Suppressor macrophage treated with lipopolysaccharide for 4 hours (primary cell): ENCODE measurements at regions not wholly inside any gene's neighbourhood (a gene's known extent, or its start where the extent isn't known, plus 50 kb on each side); places are given as distances from the start of the nearest gene placed in this dataset.

Source experiments
- DNase-seq: peaks from one replicate; pipeline ENCODE4 v3.0.0-alpha.2; 2020

DNA sequence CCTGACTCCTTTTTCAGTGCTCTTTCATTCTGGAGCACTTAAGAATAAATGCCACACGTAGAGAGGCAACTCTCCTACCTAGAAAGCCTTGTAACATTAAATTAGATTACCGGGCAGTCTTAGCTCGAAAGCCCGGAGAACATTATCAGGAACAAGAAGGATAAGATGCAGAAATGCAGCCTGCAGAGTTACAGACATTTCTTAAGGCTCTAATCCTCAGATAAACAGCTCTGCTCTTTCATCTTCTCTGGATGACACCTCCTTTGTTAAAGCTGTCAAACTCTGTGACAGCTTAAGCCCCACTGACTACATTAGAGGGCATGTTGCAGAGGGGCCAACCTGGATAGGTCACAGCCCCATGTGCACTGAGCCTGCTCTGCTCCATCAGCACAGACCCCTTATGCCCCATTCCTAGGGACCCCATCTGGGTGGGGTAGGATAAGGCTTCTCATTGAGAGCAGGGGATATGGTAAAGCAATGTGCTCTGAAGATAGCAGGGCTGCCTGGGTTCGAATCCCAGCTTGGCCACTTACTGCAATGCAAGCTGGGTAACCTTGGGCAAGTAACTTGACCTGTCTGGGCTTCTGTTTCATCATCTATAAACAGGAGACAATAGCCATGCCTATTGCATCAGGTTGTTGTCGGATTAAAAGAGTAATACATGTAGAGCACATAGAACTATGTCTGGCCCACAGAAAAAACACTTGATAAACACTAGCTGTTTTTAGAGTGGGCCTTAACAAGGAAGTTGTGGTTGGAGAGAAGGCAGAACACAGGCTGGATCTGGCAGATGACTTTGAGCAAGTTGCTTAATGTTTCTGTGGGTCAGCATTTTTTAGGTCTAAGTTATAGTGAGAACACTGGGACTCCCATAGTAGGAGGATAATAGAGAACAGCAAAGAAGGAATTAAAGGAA, 111.4 kb downstream of the THNSL2 start:
- DNase-seq = peak; percentile 68

DNA sequence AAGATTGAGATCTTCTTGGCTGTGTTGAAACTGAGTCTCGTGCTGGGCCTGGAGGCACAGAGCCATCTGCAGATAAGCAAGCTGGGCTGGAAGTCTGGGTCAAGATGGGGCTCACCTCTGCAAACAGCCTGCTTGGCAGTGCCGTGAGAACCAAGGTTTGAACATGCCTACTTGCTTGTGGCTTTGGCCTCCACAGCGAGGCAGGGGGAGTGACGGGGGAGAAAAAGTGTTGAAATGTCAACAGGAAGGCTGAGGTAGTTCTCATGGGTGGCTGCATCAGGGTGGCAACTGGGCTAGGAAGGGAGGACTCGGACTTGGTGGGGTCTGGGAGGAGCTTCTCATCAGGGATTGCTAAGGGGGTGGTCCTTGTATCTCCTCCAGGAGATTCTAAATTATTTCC, 99.7 kb downstream of the THNSL2 start:
- DNase-seq = no peak

DNA sequence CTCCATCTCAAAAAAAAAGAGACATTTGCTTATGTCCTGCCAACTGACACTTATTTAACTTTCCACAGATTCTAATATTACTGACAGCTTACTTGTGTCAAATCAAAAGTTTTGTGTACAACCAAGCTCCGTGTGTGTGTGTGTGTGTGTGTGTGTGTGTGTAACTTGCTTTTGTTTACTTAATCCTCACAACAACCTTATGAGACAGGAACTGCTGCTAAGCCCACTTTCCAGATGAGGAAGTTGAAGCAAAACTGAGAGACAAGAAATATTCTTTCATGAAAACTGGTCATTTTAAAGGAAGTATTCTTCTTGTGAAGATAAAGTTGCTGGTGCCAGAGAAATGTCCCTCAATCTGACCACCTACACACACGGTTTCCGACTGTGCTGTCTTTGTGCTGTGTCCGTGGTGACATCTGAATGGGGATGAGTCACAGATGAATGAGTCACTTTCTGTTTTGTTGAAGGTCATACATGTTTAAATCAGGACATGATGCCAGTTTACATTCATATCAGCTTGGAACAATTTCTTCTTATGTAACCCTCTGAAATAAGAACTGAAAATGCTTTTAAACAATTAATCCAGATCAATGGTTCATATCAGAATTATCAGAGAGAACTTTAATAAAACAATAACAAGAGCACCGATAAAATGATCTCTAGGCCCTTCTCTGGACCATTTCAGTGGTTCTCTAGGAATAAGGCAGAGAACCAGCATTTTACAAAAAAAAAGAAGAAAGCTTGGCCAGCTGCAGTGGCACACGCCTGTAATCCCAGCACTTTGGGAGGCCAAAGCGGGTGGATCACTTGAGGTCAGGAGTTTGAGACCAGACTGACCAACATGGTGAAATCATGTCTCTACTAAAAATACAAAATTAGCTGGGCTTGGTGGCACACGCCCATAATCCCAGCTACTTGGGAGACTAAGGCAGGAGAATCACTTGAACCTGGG, 95.5 kb downstream of the THNSL2 start:
- peak; percentile 93 for DNase-seq

GRCh38 chr2:88263861-88264260, 93.7 kb downstream of the THNSL2 start:
- DNase-seq = no peak

GRCh38 chr2:88261725-88262124, 91.6 kb downstream of the THNSL2 start:
- no peak for DNase-seq

DNA sequence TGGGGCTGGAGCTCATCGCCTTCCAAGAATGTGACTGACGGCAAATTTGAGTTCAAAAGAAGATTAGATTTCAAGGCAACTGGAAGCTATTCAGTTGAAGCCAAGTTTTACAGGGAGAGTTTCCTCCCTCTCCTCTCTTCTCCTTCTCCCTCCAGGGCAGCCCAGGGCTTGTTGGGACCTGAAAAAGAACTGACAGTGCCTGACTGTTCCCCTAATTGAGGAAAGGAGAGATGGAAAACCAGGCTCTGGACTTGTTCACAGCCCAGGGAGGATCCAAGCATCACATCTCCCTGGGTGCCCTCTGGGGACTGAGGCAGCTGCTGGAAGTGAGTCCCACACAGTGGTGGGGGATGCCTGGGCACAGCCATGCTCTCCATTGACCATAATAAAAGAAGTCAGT, 88.1 kb downstream of the THNSL2 start:
- no peak for DNase-seq

- no peak for DNase-seq
Observed at GRCh38 chr2:88254437-88255091, 84.4 kb downstream of the THNSL2 start.

GRCh38 chr2:88253997-88254396, 83.9 kb downstream of the THNSL2 start:
- no peak for DNase-seq

DNA sequence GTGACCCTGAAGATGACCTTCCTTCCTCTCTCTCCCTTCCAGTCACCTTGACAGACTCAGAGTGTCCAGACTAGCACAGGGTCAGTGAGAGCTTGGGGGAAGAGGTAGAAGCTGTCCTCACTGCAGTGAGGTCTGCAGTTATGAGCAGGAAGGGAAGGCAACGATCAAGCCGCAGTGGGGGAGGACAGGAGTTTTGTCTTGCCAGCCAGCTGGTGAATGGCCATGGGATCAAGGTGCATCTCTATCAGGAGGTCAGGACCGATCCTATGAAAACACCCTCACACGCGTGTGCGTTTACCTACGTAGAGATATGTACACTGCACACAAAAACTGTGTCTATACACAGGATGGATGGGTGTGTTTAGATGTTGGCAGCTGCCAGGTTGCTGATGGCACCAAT, 83.2 kb downstream of the THNSL2 start:
- no peak for DNase-seq

- DNase-seq = no peak
Observed at GRCh38 chr2:88252646-88253045, 82.5 kb downstream of the THNSL2 start.

DNA sequence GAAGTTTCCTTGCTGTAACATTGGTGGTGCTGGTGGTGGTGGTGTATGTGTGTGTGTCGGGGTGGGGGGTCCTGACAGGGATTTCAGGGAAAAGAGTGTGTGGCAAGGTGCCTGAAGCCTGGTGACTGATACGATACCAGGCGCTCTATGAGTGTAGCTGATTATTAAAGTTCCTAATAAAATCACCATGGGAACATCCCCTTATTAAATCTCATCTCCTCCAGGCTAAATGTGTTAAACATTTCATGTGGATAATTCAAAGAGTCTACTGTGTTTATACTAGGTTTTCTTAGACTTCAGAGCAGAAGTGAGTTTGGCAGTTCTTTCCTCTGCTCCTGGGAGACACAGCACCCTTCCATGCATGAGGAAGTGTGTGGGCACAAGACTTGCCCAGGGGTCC, 82.0 kb downstream of the THNSL2 start:
- DNase-seq = no peak

DNA sequence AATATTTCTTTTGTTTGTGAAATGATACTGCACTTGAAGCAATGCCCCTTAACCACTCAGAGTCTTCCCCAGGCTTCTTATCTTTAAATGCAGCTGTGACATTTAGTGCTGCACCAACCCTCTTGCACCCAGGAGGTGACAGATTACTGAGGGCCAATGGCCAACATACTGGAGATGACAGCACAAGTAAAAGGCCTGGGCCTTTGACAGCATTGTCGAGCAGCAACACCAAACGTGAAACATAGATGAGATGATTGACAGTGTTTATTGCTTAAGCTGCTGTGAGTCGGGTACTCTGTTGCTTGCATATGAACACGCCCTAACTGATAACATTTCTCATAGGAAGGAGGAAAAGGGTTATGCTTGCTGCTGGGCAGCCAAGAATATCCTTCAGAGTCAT, 80.3 kb downstream of the THNSL2 start:
- no peak for DNase-seq

DNA sequence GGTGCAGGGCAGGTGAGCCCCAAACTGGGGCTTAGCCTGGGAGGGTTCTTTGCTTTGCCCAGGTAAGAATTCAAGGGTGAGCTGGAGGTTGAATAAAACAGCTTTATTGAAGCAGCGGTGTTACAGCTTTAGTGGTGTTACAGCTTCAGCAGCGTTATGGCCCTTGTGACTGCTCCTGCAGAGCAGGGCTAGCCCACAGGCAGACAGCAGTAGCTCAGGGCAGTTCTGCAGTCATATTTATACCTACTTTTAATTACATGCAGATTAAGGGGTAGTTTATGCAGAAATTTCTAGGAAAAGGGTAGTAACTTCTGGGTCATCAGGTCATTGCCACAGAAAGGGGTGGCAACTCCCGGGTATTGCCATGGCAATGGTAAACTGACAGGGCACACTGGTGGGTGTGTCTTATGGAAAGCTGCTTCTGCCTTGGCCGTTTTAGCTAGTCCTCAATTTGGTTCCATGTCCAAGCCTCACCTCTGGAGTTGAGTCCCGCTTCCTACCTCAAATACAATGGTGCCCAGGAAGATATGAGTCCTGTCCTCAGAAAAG, 78.2 kb downstream of the THNSL2 start:
- DNase-seq = peak; percentile 22

GRCh38 chr2:88247531-88247930, 77.4 kb downstream of the THNSL2 start:
- DNase-seq = no peak

DNA sequence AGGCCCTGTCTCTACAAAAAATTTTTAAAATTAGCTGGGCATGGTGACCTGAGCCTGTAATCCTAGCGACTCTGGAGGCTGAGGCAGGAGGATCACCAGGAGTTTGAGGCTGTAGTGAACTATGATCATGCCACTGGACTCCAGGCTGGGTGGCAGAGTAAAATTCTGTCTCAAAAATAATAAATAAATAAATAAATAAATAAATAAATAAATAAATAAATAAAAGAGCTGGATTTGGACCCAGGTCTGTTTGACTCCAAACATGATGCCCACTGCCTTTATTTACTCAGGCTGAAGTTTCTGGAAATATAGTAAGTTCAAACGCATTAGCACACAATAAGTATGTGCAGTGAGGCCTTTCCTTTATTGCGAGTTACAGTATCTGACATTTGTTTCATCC, 75.0 kb downstream of the THNSL2 start:
- no peak for DNase-seq

GRCh38 chr2:88239781-88240180, 69.6 kb downstream of the THNSL2 start:
- DNase-seq = no peak

GRCh38 chr2:88236666-88237065, 66.5 kb downstream of the THNSL2 start:
- DNase-seq = no peak
